Keratinocyte (primary cell): ENCODE measurements at regions not wholly inside any gene's neighbourhood (a gene's known extent, or its start where the extent isn't known, plus 50 kb on each side); places are given as distances from the start of the nearest gene placed in this dataset.

Source experiments
- EZH2 ChIP-seq: IDR thresholded peaks from one replicate; pipeline ENCODE4 v1.6.1; 2012; ENCODE audit warnings: inconsistent platforms, mild to moderate bottlenecking, low read length, moderate library complexity
- TF ChIP-seq, protein P1 (sequence below), 3 experiments: IDR thresholded peaks in 1 of 3; conservative IDR thresholded peaks in 1 of 3; optimal IDR thresholded peaks in 1 of 3; 2 replicates in 2 of 3; 3 replicates in 1 of 3; pipeline versions ENCODE3 to v1.5.1; 2011; ENCODE audit warnings: low read length in 3 of 3, mild to moderate bottlenecking in 3 of 3, moderate library complexity in 2 of 3, control low read depth in 1 of 3, inconsistent platforms in 1 of 3; ENCODE audit not compliant: insufficient read depth in 2 of 3; ENCODE audit errors: extremely low read depth in 1 of 3

DNA sequence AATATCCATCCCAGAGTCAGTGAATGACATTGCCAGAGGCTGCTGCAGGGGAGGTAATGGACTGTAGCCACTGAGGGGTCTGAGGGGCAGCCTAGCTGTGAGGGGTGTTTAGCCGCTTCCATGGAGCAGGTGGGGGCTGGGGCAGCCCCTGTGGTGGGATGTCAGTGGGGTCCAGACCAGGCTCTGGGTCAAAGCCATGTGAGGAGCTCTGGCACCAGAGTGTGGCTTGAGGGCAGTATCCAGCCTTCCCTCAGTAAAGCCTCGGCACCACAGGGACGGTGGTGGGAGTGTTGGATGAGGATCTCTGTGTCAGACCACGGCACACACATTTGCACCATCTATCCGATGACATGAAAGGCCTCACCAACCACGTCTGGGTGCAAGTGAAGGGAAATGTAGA, 85.0 kb downstream of the INHBB start:
- TF ChIP-seq, protein P1, sequence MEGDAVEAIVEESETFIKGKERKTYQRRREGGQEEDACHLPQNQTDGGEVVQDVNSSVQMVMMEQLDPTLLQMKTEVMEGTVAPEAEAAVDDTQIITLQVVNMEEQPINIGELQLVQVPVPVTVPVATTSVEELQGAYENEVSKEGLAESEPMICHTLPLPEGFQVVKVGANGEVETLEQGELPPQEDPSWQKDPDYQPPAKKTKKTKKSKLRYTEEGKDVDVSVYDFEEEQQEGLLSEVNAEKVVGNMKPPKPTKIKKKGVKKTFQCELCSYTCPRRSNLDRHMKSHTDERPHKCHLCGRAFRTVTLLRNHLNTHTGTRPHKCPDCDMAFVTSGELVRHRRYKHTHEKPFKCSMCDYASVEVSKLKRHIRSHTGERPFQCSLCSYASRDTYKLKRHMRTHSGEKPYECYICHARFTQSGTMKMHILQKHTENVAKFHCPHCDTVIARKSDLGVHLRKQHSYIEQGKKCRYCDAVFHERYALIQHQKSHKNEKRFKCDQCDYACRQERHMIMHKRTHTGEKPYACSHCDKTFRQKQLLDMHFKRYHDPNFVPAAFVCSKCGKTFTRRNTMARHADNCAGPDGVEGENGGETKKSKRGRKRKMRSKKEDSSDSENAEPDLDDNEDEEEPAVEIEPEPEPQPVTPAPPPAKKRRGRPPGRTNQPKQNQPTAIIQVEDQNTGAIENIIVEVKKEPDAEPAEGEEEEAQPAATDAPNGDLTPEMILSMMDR (optimal IDR thresholded peaks at IDR 0.05 in 1 of 3, IDR thresholded peaks at IDR 0.05 in 1 of 3, conservative IDR thresholded peaks at IDR 0.05 in 1 of 3; ENCODE audit: extremely low read depth in 1 of 3, insufficient read depth in 2 of 3, low read length in 3 of 3): no peak
- TF ChIP-seq EZH2: no peak
